ENCODE measurements at regions not wholly inside any gene's neighbourhood (a gene's known extent, or its start where the extent isn't known, plus 50 kb on each side); places are given as distances from the start of the nearest gene placed in this dataset.
"Not testable (repeated sequence)": the region's sequence is repeated elsewhere in the genome, so short reads cannot be mapped to it uniquely, and the experiment has no call there.

GRCh38 chr20:26251376-26251775 is 554.7 kb upstream of the ZNF337 start:
- not testable (repeated sequence) for TF ChIP-seq CTCF (conservative IDR thresholded peaks at IDR 0.05; ENCODE audit: low read length); EZH2phosphoT487 (IDR thresholded peaks at IDR 0.05; ENCODE audit: borderline replicate concordance, low read depth, low read length)
